Spleen (tissue), 11 donors: ENCODE measurements at regions not wholly inside any gene's neighbourhood (a gene's known extent, or its start where the extent isn't known, plus 50 kb on each side); places are given as distances from the start of the nearest gene placed in this dataset.

Experiments used
- DNase-seq: peaks from one replicate; pipeline ENCODE4 v3.0.0-alpha.2; 2020
- H3K27ac ChIP-seq, 8 donors: fragments of 200-600 bp; sonication (generic) in 7 of 8; 1 replicate in 4 of 8; 2 replicates in 4 of 8; pipeline versions ENCODE4 v1.5.0 to v1.8.0; 2016 to 2021; ENCODE audit warnings: inconsistent platforms in 4 of 8, mild to moderate bottlenecking in 4 of 8, moderate library complexity in 1 of 8
- H3K27me3 ChIP-seq, 7 donors: fragments of 200-600 bp; sonication (generic) in 6 of 7; replicated peaks in 1 of 7; 1 replicate in 4 of 7; 2 replicates in 3 of 7; pipeline versions ENCODE4 v1.5.0 to v1.8.0; 2016 to 2021; ENCODE audit warnings: inconsistent platforms in 3 of 7, mild to moderate bottlenecking in 1 of 7
- H3K36me3 ChIP-seq, 6 donors: fragments of 200-600 bp; sonication (generic) in 5 of 6; 1 replicate in 4 of 6; 2 replicates in 2 of 6; pipeline versions ENCODE4 v1.5.0 to v1.8.0; 2016 to 2021; ENCODE audit warnings: inconsistent platforms in 2 of 6
- H3K4me1 ChIP-seq, 6 donors: fragments of 200-600 bp; sonication (generic) in 5 of 6; 1 replicate in 3 of 6; 2 replicates in 3 of 6; pipeline versions ENCODE4 v1.5.0 to v1.8.0; 2016 to 2021; ENCODE audit warnings: inconsistent platforms in 3 of 6
- H3K4me3 ChIP-seq, 8 donors: fragments of 200-600 bp; sonication (generic) in 7 of 8; 1 replicate in 4 of 8; 2 replicates in 4 of 8; pipeline versions ENCODE4 v1.5.0 to v1.8.0; 2016 to 2021; ENCODE audit warnings: inconsistent platforms in 4 of 8, mild to moderate bottlenecking in 4 of 8, moderate library complexity in 2 of 8
- H3K9me3 ChIP-seq, 8 donors: fragments of 200-600 bp; sonication (generic) in 7 of 8; 1 replicate in 4 of 8; 2 replicates in 4 of 8; pipeline versions ENCODE4 v1.5.0 to v1.8.0; 2016 to 2021; ENCODE audit warnings: inconsistent platforms in 4 of 8
- POLR2A ChIP-seq, 3 donors: fragments of 450-650 bp; IDR thresholded peaks; one replicate each; pipeline ENCODE4 v1.5.1; 2017; ENCODE audit warnings: antibody characterized with exemption in 3 of 3, mild to moderate bottlenecking in 1 of 3
- POLR2AphosphoS5 ChIP-seq, 3 donors: sonication (generic); formaldehyde crosslinking; IDR thresholded peaks; one replicate each; pipeline ENCODE4 v1.5.1; 2017; ENCODE audit warnings: antibody characterized with exemption in 3 of 3
- WGBS, 5 donors: extraction: QIAGEN DNeasy Blood & Tissue Kit in 3 of 5; methylation state at CpG; one replicate each; pipeline versions ENCODE4 v1.1.5 to v1.1.7; 2013 to 2018; 5-methylcytosine and 5-hydroxymethylcytosine counted together
- intact Hi-C: fragments of 100-400 bp; cut with DNase I; formaldehyde crosslinking; loops from one replicate; pipeline ENCODE4 v1.15.0; 2023; ENCODE audit warnings: low total_unique reads
- TF ChIP-seq, protein P1 (sequence below), 11 experiments: fragments of 200-600 bp in 7 of 11; fragments of 450-650 bp in 4 of 11; sonication (generic) in 4 of 11; IDR thresholded peaks in 8 of 11; conservative IDR thresholded peaks in 3 of 11; 1 replicate in 7 of 11; 2 replicates in 4 of 11; pipeline versions ENCODE4 v1.4.0 to v1.8.0; 2016 to 2021; ENCODE audit warnings: antibody characterized with exemption in 11 of 11, inconsistent platforms in 4 of 11, mild to moderate bottlenecking in 1 of 11
- donor health status: healthy with polysubstance abuse.
- donor health status: DM: no; HTN: no; CAD: no; lungs with moderate emphysema.
- donor health status: DM: no; HTN: no; CAD: no.
- donor health status: Bipolar disorder and iron deficiency.
- donor health status: healthy.
- donor health status: DM: no; HTN: no; CAD: no.
- donor health status: DM: yes; HTN: yes; CAD: no.

DNA sequence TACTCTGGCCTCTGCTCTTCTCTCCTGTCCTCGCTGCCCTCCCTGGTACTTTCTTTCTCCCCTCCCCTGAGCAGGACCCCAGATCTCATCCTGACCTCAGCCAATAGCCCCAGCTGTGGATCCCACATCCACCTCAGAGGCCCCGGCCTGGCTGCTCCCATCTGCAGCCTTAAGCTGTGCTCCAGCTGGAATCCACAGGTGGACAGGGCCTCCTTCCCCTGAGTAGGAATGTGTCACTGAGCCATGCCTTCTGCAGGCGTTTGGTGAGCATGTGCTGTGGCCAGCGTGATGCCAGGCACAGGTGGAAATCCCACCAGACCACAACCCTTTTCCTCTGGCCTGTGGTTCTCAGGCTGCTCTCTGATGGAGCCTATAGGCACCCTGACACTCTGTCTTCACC, 68.9 kb downstream of the C5orf15 start:
- TF ChIP-seq, protein P1, sequence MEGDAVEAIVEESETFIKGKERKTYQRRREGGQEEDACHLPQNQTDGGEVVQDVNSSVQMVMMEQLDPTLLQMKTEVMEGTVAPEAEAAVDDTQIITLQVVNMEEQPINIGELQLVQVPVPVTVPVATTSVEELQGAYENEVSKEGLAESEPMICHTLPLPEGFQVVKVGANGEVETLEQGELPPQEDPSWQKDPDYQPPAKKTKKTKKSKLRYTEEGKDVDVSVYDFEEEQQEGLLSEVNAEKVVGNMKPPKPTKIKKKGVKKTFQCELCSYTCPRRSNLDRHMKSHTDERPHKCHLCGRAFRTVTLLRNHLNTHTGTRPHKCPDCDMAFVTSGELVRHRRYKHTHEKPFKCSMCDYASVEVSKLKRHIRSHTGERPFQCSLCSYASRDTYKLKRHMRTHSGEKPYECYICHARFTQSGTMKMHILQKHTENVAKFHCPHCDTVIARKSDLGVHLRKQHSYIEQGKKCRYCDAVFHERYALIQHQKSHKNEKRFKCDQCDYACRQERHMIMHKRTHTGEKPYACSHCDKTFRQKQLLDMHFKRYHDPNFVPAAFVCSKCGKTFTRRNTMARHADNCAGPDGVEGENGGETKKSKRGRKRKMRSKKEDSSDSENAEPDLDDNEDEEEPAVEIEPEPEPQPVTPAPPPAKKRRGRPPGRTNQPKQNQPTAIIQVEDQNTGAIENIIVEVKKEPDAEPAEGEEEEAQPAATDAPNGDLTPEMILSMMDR (IDR thresholded peaks at IDR 0.05 in 8 of 11, conservative IDR thresholded peaks at IDR 0.05 in 3 of 11) = no peak
- TF ChIP-seq POLR2AphosphoS5 (IDR thresholded peaks at IDR 0.05) (no peak), POLR2A (IDR thresholded peaks at IDR 0.05) (no peak)
- Histone ChIP-seq H3K27ac (no peak overlapping the region), H3K27me3 (no peaks in the 10 kb centered on the region), H3K9me3 (no peaks in the 10 kb centered on the region), H3K36me3 (no peaks in the 10 kb centered on the region), H3K4me1 (no peaks in the 10 kb centered on the region), H3K4me3 (no peak overlapping the region)
- no peak for DNase-seq
- 57 to 91% (median 73%) methylated on average over 2 to 4 of the region's 4 CpGs for WGBS, 5 donors
- intact Hi-C loops = no loop called here

DNA sequence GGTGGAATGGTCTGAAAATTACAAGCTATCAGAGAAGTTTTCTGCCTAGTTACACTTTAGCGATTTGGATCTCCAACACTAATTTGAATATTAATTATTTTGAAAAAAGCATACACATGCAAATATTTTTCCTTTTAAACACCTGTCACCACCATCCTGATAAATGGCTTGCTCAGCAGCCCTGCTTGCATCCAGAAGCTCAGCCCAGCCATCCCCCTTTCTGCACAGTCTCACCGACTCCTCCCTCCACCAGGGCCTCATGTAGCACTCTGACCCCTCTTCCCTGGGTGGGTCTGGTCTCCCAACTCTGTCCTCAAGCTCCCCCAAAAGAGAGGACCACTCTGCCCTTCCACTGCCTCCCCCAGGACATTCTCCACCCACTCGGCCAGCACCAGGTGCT, 70.0 kb downstream of the C5orf15 start:
- Histone ChIP-seq H3K4me3 (no peak overlapping the region), H3K27me3 (no peaks in the 10 kb centered on the region), H3K27ac (no peak overlapping the region), H3K4me1 (peaks cover 0 to 7% (median 0%) of the 10 kb centered on the region in 6 donors), H3K36me3 (no peaks in the 10 kb centered on the region), H3K9me3 (no peaks in the 10 kb centered on the region)
- 78 to 89% (median 87%) methylated on average over 3 of the region's 3 CpGs for WGBS, 5 donors
- intact Hi-C loops = no loop called here
- DNase-seq = peak; percentile 23
- TF ChIP-seq, protein P1 (IDR thresholded peaks at IDR 0.05 in 8 of 11, conservative IDR thresholded peaks at IDR 0.05 in 3 of 11) = no peak
- TF ChIP-seq POLR2A (IDR thresholded peaks at IDR 0.05) = no peak
- no peak for TF ChIP-seq POLR2AphosphoS5 (IDR thresholded peaks at IDR 0.05)

DNA sequence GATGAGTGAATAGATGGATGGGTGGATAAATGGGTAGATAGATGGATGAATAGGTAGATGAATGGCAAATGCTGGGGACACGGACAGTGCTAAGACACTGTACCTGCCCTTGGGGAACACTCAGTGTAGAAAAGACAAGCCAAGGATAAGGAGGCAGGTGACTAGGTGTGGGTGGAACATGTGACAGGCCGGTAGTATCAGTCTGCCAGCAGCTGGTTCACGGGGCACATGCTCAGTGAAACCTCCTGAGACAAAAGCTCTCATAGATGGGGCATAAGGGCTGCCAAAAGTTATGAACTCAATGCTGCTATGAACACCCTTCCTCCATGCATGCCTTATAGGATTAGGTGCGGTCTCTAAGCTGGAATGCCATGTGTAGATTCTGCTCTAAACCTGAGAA, 71.0 kb downstream of the C5orf15 start:
- DNase-seq = peak; percentile 33
- H3K4me1 ChIP-seq = peaks cover 0 to 7% (median 0%) of the 10 kb centered on the region in 6 donors
- H3K4me3 ChIP-seq = no peak overlapping the region
- H3K27me3 ChIP-seq = no peaks in the 10 kb centered on the region
- intact Hi-C loops = no loop called here
- 70 to 86% (median 78%) methylated on average over 4 of the region's 4 CpGs for WGBS, 5 donors
- H3K27ac ChIP-seq = no peak overlapping the region
- H3K36me3 ChIP-seq = no peaks in the 10 kb centered on the region
- no peaks in the 10 kb centered on the region for H3K9me3 ChIP-seq
- TF ChIP-seq, protein P1 (IDR thresholded peaks at IDR 0.05 in 8 of 11, conservative IDR thresholded peaks at IDR 0.05 in 3 of 11) = no peak
- no peak for TF ChIP-seq POLR2AphosphoS5 (IDR thresholded peaks at IDR 0.05)
- no peak for TF ChIP-seq POLR2A (IDR thresholded peaks at IDR 0.05)

DNA sequence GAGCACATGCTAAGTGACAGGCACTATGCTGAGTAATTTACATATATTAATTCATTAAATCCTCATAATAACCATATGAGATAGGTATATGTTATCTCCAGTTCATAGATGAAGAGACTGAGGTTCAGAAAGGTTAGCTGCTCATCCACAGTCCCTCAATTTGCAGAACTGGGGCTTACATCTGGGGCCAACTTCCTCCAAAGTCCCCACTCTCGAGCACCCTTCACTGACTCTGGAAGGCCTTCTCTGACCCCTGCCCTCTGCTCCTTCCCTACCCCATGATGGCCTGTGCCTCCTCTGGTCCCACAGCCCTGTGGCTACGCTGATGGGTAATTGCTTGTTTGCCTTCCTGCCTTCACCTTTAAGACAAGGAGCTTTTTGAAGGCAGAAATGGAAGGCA, 71.6 kb downstream of the C5orf15 start:
- Histone ChIP-seq H3K36me3 (no peaks in the 10 kb centered on the region), H3K27me3 (no peaks in the 10 kb centered on the region), H3K4me1 (peaks cover 0 to 7% (median 0%) of the 10 kb centered on the region in 6 donors), H3K4me3 (no peak overlapping the region), H3K27ac (no peak overlapping the region), H3K9me3 (no peaks in the 10 kb centered on the region)
- no peak for TF ChIP-seq POLR2A (IDR thresholded peaks at IDR 0.05)
- TF ChIP-seq, protein P1 (IDR thresholded peaks at IDR 0.05 in 8 of 11, conservative IDR thresholded peaks at IDR 0.05 in 3 of 11) = no peak
- TF ChIP-seq POLR2AphosphoS5 (IDR thresholded peaks at IDR 0.05) = no peak
- WGBS, 5 donors = 69 to 76% (median 71%) methylated on average over 2 of the region's 2 CpGs
- peak; percentile 42 for DNase-seq
- intact Hi-C loops = no loop called here
